SIG-M5 treated with dmso at 0.1 percent for 504 hours (cell line): ENCODE measurements at regions not wholly inside any gene's neighbourhood (a gene's known extent, or its start where the extent isn't known, plus 50 kb on each side); places are given as distances from the start of the nearest gene placed in this dataset.
A peak's percentile ranks its signal among the peaks of the same experiment; 100 is the strongest.

ENCODE experiments used
- DNase-seq: peaks from one replicate; lab custom pipeline; 2025; ENCODE audit not compliant: unreplicated experiment; lab: John Stamatoyannopoulos, UW

DNA sequence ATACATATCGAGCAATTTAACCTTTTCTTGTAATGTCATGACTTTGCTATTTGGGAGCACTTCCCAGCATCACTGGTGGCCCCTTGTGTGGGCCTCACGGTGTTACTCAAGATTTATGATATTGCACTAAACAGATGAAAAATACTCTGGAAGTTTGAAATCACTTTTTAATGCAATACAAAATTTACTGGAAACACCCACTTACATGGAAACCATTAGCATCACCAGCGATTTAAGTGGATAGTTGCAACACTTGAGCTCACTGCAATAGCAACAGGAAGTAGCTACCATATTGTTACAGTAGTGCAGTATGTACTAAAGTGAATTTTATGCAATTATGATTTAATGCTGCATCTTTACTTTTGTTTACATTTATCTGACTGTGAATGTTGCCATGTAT lies 184.4 kb downstream of the MDFIC start:
- DNase-seq = no peak

DNA sequence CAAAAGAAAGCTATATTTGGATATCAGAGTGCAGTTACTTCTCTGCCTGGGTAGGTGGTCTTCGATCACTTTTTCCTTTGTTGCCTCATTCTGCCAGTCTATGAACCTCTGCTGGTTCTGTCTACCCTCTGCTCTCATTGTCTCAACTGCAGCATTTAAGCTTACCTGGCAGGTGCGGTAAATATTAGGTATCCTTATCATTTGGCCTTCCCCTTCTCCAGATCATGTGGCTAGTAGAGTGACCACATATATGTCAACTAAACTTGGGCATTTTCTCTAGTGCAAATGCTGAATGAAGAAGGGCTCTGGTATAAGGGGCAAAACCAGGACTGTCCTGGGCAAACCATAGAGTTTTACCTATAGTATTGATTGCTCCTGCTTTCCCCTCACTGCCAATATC lies 180.8 kb downstream of the MDFIC start:
- no peak for DNase-seq

DNA sequence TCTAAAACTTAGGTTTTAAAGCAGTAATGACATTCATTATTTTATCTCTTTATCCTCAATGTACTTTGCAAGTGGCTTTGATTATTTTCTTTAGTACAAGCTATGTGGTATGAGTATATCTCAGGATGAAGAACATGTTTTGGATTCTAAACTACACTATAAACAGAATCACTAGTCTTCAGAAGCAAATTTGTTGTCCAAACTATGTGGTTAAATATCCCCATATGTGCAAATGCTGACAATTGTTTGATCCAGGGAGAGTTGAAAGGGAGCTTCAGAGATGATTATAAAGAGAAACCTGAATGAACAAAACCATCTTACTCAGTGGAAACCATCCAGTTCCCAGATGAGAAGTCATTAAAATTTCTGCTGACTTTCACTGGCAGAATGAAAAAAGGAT lies 179.3 kb downstream of the MDFIC start:
- no peak for DNase-seq

DNA sequence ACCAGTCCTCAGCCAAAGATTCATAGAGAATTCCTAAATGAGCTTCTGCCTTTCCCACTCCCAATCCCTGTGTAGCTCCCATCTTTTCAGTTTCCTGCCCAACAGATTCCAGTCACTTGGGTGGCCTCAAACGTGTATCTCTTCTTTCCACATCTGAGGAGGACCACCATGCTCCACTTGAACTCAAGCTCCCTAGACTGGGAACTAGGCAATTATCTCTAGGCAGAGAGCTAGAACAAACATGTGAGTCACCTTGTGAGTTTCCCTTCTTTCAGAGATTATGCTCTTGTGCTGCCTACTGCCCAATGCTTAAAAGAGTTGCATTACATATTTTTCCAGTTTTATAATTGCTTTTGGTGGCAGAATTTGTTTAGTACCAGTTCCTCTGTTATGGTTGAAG lies 178.0 kb downstream of the MDFIC start:
- peak; percentile 8 for DNase-seq

DNA sequence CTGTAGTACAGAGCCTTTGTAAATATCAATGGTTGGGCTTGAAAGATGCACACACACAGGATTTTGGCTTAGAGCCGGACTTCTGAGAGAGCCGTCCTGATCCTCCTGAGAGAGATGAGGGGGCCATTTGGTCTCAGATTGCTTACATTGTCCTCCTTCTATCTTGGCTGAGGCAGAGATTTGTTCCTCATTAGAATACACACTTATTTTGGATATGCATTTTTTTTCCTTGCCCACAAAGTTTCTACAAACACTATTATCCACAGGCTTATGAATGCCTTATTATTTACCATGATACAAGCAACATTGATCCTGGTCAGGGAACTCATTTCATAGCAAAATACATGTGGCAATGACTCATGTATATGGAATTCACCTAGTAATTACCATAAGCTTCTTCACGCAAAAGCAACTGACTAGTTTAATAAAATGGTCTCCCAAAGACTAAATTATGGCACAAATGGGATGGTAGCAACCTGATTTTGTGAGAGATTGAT lies 175.3 kb downstream of the MDFIC start:
- no peak for DNase-seq

DNA sequence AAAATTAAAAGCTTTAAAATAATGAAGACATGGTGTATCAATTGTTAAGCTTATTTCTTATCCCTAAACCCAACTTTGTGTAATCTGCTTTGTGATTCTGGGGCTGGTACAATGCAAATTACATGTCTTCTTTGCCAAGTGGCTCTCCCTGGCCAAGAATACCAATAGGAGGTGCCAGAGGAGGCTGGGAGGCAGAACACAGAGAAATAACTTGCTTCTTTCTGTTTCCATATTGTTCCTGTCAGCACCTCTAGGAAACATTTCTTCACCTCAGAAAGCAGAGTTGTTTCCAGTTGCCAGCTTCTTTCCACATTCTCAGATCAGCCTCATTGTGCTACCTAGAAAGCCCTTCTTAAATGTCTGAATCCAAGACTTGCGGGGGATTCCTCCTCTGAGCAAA lies 174.4 kb downstream of the MDFIC start:
- DNase-seq = no peak

DNA sequence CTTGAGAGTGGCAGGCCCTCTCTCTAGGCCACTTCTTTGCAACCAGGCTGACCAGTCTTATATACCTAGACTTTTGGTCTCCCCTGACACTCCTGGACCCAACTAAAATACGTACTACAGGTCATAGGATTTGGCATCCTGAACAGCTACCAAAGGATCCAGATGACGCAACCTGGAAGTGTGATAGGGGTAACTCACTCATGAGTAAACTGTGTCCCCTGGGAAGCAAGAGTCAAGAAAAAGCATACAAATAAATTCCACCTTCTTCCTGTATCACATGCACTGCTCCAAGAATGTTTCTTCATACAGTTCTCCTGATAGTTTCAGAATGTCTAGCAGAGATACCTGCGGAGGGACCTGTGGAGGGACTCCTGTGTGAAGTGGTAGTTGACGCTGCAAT lies 172.3 kb downstream of the MDFIC start:
- no peak for DNase-seq

DNA sequence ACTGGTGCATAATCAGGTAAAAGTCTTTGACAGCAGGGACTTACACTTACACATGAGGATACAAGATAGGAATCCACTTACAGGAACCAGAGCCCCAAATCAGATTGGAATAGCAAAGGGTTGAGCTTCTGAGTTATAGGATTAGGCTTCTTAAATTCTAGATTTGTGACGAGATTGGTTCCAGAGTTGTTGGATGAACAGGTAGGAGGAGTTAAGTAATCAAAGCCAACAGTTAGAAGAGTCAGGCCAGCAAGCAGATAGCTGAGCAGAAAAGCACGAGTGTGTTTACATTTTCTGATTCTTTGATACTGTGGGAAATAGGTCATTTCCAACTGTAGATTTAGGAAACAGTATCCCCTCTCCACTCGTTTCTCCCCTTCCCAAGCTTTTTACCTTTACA lies 167.0 kb downstream of the MDFIC start:
- DNase-seq = no peak

DNA sequence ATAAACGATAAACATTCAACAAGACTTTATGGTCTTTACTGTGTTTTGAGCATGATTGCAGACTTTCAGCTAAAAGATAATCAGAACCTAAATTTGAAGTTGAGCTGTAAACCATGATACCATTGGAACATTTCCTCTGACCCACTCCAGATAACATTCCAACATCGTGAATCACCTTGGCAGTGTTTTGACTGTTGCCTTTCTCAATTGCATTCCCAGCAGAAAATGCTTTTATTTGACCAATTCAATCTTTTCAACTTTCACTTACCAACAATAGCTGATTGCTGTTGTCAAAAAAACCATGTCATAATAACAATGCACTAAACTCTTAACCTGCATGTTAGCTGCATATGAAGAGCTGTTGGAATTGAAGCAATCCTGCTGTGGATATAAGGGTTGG lies 165.5 kb downstream of the MDFIC start:
- DNase-seq = no peak

DNA sequence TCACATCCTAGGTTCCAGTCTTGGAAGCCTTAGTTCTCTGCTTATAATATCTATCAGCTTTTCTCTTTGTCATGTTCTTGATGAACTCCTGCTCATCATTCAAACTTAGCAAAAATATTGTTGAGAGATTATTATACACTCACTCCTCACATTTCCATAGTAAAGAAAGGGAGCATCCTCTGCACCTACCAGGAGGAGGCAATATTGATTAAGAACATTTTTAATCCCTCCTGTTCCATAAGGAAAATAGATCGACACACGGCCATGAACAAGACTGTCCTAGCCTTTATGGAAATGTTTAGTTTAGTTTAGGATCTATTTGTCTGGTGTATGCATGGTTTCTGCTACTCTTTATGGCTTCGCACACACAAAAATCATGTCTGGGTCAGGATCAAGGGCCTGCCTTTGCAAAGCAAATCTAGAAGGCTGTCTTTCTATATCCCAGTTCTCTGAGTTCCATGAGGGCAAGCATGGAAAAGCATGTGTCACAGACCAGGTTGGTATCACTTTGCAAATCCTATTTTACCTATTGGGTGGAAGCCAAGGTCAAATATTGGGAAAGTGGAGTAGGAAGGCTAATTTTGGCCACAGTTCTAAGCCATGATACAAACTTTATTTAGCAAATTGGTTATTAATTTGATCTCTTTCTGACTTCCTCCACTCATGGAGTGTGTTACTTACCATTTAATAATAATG lies 164.4 kb downstream of the MDFIC start:
- no peak for DNase-seq

DNA sequence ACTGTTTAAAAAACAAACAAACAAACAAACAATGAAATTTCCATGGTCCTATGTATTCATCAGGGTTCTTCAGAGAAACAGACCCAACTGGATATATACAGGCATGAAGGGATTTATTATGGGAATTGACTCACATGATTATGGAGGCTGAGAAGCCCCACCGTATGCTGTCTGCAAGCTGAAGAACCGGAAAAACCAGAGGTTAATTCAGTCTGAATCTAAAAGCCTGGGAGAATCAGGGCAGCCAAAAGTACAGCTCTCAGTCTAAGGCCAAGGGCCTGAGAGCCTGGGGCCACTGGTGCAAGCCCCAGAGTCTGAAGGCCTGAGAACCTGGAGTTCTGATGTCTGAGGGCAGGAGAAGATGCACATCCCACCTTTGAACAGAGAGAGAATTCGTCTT lies 163.5 kb downstream of the MDFIC start:
- DNase-seq = no peak

DNA sequence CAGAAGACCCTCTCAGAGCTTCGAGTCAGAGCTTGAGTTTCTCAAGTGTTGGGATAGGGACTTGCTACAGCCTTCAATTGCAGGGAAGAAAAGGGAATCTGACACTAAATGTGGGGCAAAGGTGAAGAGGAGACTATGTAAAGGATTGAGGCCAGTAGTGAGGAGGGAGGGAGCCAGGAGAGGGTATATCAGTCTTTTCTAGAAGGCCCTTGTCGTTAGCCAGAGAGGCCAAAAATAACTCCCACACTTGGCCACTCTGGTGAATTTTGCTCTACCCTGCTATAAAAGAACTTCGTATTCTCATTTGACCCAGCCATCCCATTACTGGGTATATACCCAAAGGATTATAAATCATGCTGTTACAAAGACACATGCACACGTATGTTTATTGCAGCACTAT lies 162.0 kb downstream of the MDFIC start:
- no peak for DNase-seq

DNA sequence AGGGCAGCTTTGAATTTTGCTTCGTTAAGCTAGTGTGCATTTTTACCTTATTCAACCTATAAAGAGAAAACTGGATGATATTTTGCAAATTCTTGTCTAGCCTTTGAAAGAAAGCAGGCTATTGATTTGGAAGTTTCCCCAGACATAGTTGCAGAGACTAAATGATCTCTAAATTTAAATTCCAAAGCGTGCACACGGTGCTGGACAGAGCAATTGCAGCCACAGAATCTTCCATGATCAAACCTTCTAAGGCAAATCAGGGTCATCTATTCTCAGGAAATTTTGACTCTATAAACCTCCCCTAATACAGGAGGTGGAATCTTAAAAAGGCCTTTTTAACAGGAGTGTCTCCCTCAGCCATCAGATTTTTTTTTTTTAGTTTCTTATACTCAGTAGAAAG lies 159.9 kb downstream of the MDFIC start:
- no peak for DNase-seq

DNA sequence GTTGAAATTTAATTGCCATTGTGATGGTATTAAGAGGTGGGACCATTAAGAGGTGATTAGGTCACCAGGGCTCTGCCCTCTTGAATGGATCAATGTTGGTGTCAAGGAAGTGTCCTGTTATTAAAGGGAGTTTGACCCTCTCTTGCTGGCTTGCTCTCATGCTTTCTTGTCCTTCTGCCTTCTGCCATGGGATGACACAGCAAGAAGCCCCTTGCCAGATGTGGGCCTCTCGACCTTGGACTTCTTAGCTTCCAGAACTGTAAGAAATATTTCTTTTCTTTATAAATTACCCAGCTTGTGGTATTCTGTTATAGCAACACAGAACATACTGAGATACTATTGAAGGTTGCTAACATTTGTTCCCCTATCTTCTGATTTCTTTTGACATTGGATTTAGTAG lies 157.0 kb downstream of the MDFIC start:
- DNase-seq = no peak

DNA sequence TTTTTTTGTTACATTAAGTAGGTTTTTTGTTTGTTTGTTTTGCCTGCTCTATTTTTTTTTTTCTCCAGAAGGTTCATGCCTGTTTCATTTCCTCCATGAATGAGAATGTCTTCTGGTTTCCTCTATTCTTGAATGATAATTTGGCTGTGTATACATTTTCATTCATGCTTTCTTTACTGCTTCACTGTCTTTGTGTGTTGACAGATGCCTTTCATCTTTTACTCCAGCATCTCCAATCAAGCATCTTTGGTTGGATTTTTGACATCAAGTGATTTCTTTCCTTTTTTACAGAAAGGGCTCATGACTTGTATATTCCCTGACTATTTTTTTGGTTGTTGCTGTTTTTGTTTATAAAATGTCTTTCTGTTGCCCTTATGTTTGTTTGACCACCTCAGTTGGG lies 156.5 kb downstream of the MDFIC start:
- no peak for DNase-seq

DNA sequence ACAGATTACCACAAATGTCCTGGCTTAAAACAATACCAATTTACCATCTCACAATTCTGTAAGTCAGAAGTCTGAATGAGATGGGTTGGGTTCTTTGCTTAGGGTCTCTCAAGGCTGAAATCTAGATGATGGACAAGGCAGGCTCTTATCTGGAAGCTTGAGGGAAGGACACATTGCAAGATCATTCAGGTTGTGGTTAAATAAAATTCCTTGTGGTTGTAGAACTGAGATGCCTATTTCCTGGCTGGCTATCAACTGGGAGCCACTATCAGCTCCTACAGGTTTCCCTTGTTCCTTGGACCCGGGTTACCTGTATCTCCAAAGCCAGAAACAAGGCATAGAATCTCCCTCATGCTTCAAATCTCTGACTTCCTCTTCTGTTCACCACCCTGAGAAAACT lies 148.4 kb downstream of the MDFIC start:
- no peak for DNase-seq
